ENCODE measurements at regions not wholly inside any gene's neighbourhood (a gene's known extent, or its start where the extent isn't known, plus 50 kb on each side); places are given as distances from the start of the nearest gene placed in this dataset.

GRCh38 chr6:119717942-119718341, 368.4 kb upstream of the MAN1A1 start:
- Histone ChIP-seq H3K27ac (ENCODE audit: low read length) (no peak overlapping the region), H3K79me2 (ENCODE audit: low read length) (no peaks in the 10 kb centered on the region), H4K20me1 (ENCODE audit: insufficient read depth, low read length) (no peaks in the 10 kb centered on the region), H2AFZ (ENCODE audit: low read depth, low read length) (no peak overlapping the region), H3K9me3 (ENCODE audit: insufficient read depth, low read length) (no peaks in the 10 kb centered on the region), H3K4me1 (ENCODE audit: low read length) (peaks cover 4% of the 10 kb centered on the region), H3K27me3 (ENCODE audit: low read depth, low read length) (no peaks in the 10 kb centered on the region), H3K4me2 (ENCODE audit: low read length) (no peak overlapping the region), H3K36me3 (replicated peaks; ENCODE audit: low read depth, low read length) (no peaks in the 10 kb centered on the region), H3K4me3 (ENCODE audit: low read length) (no peak overlapping the region), H3K9ac (ENCODE audit: low read length) (no peak overlapping the region)
- no peak for TF ChIP-seq EZH2phosphoT487 (IDR thresholded peaks at IDR 0.05; ENCODE audit: low read depth)

GRCh38 chr6:119716668-119717270, 367.2 kb upstream of the MAN1A1 start:
- no peak overlapping the region for H2AFZ ChIP-seq (ENCODE audit: low read depth, low read length)
- H3K9ac ChIP-seq (ENCODE audit: low read length) = no peak overlapping the region
- H3K27ac ChIP-seq (ENCODE audit: low read length) = no peak overlapping the region

GRCh38 chr6:119713903-119714302, 364.3 kb upstream of the MAN1A1 start:
- TF ChIP-seq CTCF (IDR thresholded peaks at IDR 0.05; ENCODE audit: low read depth, low read length) (no peak), EZH2phosphoT487 (IDR thresholded peaks at IDR 0.05; ENCODE audit: low read depth) (no peak)
- Histone ChIP-seq H2AFZ (ENCODE audit: low read depth, low read length) (no peak overlapping the region), H3K27me3 (ENCODE audit: low read depth, low read length) (no peaks in the 10 kb centered on the region), H3K36me3 (replicated peaks; ENCODE audit: low read depth, low read length) (no peaks in the 10 kb centered on the region), H3K9ac (ENCODE audit: low read length) (no peak overlapping the region), H3K4me3 (ENCODE audit: low read length) (no peak overlapping the region), H3K9me3 (ENCODE audit: insufficient read depth, low read length) (no peaks in the 10 kb centered on the region), H3K4me2 (ENCODE audit: low read length) (no peak overlapping the region), H4K20me1 (ENCODE audit: insufficient read depth, low read length) (no peaks in the 10 kb centered on the region), H3K79me2 (ENCODE audit: low read length) (no peaks in the 10 kb centered on the region), H3K27ac (ENCODE audit: low read length) (no peak overlapping the region), H3K4me1 (ENCODE audit: low read length) (peaks cover 4% of the 10 kb centered on the region)

More at GRCh38 chr6:119716668-119717270, 367.2 kb upstream of the MAN1A1 start:
- H3K4me1 ChIP-seq (ENCODE audit: low read length) = peaks cover 4% of the 10 kb centered on the region
- H3K4me3 ChIP-seq (ENCODE audit: low read length) = no peak overlapping the region
- H3K27me3 ChIP-seq (ENCODE audit: low read depth, low read length) = no peaks in the 10 kb centered on the region
- H3K9me3 ChIP-seq (ENCODE audit: insufficient read depth, low read length) = no peaks in the 10 kb centered on the region
- TF ChIP-seq CTCF (IDR thresholded peaks at IDR 0.05; ENCODE audit: low read depth, low read length) (no peak), EZH2phosphoT487 (IDR thresholded peaks at IDR 0.05; ENCODE audit: low read depth) (no peak)
- no peak overlapping the region for H3K4me2 ChIP-seq (ENCODE audit: low read length)
- no peaks in the 10 kb centered on the region for H3K79me2 ChIP-seq (ENCODE audit: low read length)
- no peaks in the 10 kb centered on the region for H4K20me1 ChIP-seq (ENCODE audit: insufficient read depth, low read length)
- H3K36me3 ChIP-seq (replicated peaks; ENCODE audit: low read depth, low read length) = no peaks in the 10 kb centered on the region

GRCh38 chr6:119686644-119687043, 337.1 kb upstream of the MAN1A1 start:
- H2AFZ ChIP-seq (ENCODE audit: low read depth, low read length) = no peak overlapping the region
- no peaks in the 10 kb centered on the region for H4K20me1 ChIP-seq (ENCODE audit: insufficient read depth, low read length)
- no peak overlapping the region for H3K4me3 ChIP-seq (ENCODE audit: low read length)
- no peak overlapping the region for H3K9ac ChIP-seq (ENCODE audit: low read length)
- H3K79me2 ChIP-seq (ENCODE audit: low read length) = no peaks in the 10 kb centered on the region
- H3K9me3 ChIP-seq (ENCODE audit: insufficient read depth, low read length) = no peaks in the 10 kb centered on the region
- H3K27me3 ChIP-seq (ENCODE audit: low read depth, low read length) = no peaks in the 10 kb centered on the region
- no peaks in the 10 kb centered on the region for H3K36me3 ChIP-seq (replicated peaks; ENCODE audit: low read depth, low read length)
- H3K4me1 ChIP-seq (ENCODE audit: low read length) = no peaks in the 10 kb centered on the region; the same call in 1 of the 2 replicates
- no peak overlapping the region for H3K4me2 ChIP-seq (ENCODE audit: low read length)
- H3K27ac ChIP-seq (ENCODE audit: low read length) = no peak overlapping the region
- TF ChIP-seq CTCF (IDR thresholded peaks at IDR 0.05; ENCODE audit: low read depth, low read length) (no peak), EZH2phosphoT487 (IDR thresholded peaks at IDR 0.05; ENCODE audit: low read depth) (no peak)
